ENCODE measurements at regions not wholly inside any gene's neighbourhood (a gene's known extent, or its start where the extent isn't known, plus 50 kb on each side); places are given as distances from the start of the nearest gene placed in this dataset.

DNA sequence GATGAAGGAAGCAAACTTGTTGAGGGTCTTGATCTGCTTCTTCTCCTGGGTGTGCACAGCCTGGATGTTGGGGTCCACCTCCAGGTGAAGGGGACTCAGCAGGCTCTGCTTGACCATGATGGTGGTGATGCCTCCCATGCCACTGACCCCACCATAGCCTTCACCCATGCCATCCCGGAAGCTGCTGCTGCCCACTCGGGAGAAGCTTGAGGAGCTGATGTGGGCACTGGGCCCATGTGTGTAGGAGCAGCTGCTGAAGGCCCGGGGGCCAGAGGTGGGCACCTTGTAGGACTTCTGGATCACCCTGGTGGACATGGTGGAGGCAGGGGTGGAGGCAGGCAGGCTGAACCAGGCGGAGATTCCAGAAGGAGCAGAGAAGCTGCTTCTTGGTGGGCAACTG lies 432.7 kb upstream of the DIPK2B start:
- no peak overlapping the region for H2AFZ ChIP-seq (ENCODE audit: low read depth, low read length)
- no peaks in the 10 kb centered on the region for H3K36me3 ChIP-seq (ENCODE audit: control insufficient read depth in 2 of 2, extremely low read depth in 1 of 2, insufficient read depth in 2 of 2, low read length in 2 of 2)
- DNase-seq (ENCODE audit: low read depth, low spot score) (no peak), FAIRE-seq (no peak)
- intact Hi-C loops (cut with micrococcal nuclease) = no loop called here
- dilution Hi-C loops (cut with MboI; ENCODE audit: extremely low pct_ligation_motif_present, low sequenced_read_pairs) = no loop called here
- H3K4me3 ChIP-seq (replicated peaks in 1 of 3; ENCODE audit: insufficient read depth in 1 of 3, low read depth in 1 of 3, low read length in 3 of 3) = no peak overlapping the region
- H3K9me3 ChIP-seq (replicated peaks; ENCODE audit: control insufficient read depth, insufficient read depth, low read length) = no peaks in the 10 kb centered on the region
- ChIA-PET CTCF (no interaction called here), POLR2A (no interaction called here)
- no peak for TF ChIP-seq FOS (IDR thresholded peaks at IDR 0.05; ENCODE audit: borderline replicate concordance, insufficient read depth, low read length)
- TF ChIP-seq JUN (IDR thresholded peaks at IDR 0.05; ENCODE audit: borderline replicate concordance, insufficient read depth, insufficient read length, low read depth) = no peak
- TF ChIP-seq POLR2AphosphoS5 (IDR thresholded peaks at IDR 0.05; ENCODE audit: insufficient read depth, low read depth, low read length) = no peak
- TF ChIP-seq, protein P1, sequence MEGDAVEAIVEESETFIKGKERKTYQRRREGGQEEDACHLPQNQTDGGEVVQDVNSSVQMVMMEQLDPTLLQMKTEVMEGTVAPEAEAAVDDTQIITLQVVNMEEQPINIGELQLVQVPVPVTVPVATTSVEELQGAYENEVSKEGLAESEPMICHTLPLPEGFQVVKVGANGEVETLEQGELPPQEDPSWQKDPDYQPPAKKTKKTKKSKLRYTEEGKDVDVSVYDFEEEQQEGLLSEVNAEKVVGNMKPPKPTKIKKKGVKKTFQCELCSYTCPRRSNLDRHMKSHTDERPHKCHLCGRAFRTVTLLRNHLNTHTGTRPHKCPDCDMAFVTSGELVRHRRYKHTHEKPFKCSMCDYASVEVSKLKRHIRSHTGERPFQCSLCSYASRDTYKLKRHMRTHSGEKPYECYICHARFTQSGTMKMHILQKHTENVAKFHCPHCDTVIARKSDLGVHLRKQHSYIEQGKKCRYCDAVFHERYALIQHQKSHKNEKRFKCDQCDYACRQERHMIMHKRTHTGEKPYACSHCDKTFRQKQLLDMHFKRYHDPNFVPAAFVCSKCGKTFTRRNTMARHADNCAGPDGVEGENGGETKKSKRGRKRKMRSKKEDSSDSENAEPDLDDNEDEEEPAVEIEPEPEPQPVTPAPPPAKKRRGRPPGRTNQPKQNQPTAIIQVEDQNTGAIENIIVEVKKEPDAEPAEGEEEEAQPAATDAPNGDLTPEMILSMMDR (IDR thresholded peaks at IDR 0.05; ENCODE audit: extremely low read depth in 1 of 2, insufficient read depth in 1 of 2, low read depth in 1 of 2, low read length in 2 of 2) = no peak
- no peak for TF ChIP-seq GATA2 (IDR thresholded peaks at IDR 0.05; ENCODE audit: insufficient read depth, insufficient read length, low read depth, low read length)
- TF ChIP-seq EZH2 (IDR thresholded peaks at IDR 0.05; ENCODE audit: borderline replicate concordance, low read depth, low read length, severe bottlenecking) = no peak
- TF ChIP-seq, protein P2, sequence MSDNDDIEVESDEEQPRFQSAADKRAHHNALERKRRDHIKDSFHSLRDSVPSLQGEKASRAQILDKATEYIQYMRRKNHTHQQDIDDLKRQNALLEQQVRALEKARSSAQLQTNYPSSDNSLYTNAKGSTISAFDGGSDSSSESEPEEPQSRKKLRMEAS (IDR thresholded peaks at IDR 0.05; ENCODE audit: insufficient read depth, insufficient read length) = no peak
- TF ChIP-seq MYC (IDR thresholded peaks at IDR 0.05; ENCODE audit: low read depth, low read length) = no peak
- no peak overlapping the region for H3K27ac ChIP-seq (ENCODE audit: insufficient read depth, low read depth, low read length)
- no peaks in the 10 kb centered on the region for H4K20me1 ChIP-seq (replicated peaks; ENCODE audit: control insufficient read depth, extremely low read depth, insufficient read depth, low read length)
- H3K9me1 ChIP-seq (replicated peaks; ENCODE audit: control insufficient read depth, extremely low read depth, insufficient read depth, low read length) = no peaks in the 10 kb centered on the region
- no peaks in the 10 kb centered on the region for H3K4me1 ChIP-seq (ENCODE audit: control insufficient read depth, extremely low read depth, insufficient read depth, low read length)
- no peak overlapping the region for H3K9ac ChIP-seq (replicated peaks; ENCODE audit: extremely low read depth, insufficient read depth, low read length)
- no peaks in the 10 kb centered on the region for H3K27me3 ChIP-seq (ENCODE audit: control insufficient read depth in 2 of 2, insufficient read depth in 2 of 2, low read length in 2 of 2)
- no TSS peak for BruUV-seq (replicated peaks)
- H3K4me2 ChIP-seq (ENCODE audit: insufficient read depth, low read length) = no peak overlapping the region
- no peaks in the 10 kb centered on the region for H3K79me2 ChIP-seq (ENCODE audit: control insufficient read depth, insufficient read depth, low read length)
